ENCODE measurements at regions not wholly inside any gene's neighbourhood (a gene's known extent, or its start where the extent isn't known, plus 50 kb on each side); places are given as distances from the start of the nearest gene placed in this dataset.

DNA sequence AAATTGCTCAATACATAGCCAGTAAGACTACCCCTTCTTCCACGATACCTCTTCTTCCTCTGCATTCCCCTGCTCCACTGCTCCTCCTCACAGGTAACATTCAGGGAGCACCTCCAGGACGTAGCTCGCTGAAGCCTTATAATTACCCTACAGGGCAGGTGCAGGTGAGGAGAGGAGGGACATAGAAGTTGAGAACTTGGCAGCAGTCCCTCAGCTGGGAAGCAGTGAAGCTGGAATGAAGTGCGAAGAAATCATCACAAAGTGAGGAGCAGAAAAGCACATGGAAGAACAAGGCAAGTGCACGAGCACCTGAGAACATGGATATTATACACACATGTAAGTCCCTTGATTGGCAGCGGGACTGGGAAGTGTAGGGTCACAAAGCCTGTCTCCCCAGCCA lies 118.2 kb downstream of the HSD17B3 start:
- no peak for DNase-seq

DNA sequence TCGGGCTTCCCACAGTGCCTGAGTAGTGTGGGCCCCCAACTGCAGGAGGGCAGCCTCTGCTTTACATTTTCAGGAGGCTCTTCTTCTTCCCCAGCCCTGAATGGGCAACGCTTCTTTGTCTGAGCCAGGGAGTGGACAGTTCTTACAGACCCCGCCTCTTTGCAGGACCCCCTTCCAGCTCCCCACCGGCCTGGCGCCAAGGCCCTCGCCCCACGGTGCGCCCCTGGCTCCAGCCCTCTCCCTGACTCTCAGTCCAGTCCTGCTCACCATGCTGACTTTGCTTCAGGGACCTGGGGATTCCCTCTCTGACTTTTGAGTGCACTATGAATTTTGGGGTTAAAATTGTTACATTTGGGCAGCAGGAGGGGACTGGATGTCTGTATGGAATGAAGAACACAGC lies 123.8 kb downstream of the HSD17B3 start:
- DNase-seq, result no peak

DNA sequence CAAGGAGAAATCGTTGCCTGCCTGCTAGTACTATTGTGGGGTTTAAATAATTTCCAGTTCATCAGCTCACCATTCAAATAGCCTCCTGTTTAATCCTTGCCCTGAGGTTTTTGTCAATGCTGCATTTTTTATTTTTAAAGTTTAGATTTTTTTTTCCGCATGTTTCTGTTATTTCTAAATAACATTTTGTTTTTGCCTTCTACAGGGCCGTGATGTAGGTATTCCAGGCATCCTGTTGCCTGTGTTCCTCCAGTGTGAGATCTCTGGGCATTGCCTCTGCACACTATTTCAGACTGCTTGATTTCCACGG lies 124.3 kb downstream of the HSD17B3 start:
- no peak for DNase-seq

DNA sequence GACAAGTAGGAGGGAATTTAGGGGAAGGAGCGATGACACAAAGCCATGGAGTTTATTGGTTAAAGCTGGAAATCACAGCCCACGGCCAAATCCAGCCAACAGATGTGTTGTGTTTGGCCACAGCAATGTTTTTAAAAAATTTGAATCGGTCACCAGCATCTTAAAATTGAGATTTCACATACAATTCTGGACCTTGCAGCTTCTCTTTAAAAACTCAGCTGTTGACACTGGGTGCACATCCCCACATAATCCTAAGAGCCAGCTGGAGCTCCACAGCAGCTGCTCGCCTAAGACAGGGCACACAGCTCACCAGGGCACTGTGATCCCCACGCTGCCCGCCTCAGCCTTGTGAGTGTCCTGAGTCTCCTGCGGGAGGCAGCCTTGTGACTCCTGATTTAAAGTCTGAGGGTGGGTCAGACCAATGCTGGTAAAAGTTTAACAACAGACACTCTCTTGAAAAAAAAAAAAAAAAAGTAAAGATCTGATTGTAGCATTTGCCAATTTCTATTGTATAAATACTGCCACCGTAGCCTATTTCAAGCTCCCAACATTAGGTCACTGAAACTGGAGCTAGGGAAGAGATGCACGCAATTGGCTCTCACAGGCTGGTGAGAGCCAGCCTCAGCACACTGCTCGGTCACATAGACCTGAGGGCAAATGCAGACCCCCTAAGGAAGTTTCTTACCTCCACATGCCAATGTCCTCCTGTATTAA lies 124.8 kb downstream of the HSD17B3 start:
- no peak for DNase-seq

DNA sequence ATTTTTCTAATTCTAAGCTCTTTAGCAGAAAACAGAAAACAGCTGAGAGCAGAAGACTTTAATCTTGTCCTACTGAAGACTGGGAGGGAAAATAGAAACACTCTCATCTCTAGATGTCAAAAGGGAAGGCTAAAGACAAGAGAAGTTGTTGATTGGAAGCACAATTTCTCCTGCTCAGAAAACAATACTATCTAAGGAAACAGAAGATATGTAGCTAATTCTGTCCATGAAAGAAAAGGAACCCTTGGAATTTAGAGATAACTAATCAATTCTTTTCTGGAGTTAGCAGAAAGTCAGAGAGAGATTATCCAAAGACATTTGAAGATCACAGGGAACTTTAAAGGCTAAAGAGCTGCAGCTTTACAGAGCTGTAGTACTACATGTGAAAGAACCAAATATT lies 126.2 kb downstream of the HSD17B3 start:
- no peak for DNase-seq

DNA sequence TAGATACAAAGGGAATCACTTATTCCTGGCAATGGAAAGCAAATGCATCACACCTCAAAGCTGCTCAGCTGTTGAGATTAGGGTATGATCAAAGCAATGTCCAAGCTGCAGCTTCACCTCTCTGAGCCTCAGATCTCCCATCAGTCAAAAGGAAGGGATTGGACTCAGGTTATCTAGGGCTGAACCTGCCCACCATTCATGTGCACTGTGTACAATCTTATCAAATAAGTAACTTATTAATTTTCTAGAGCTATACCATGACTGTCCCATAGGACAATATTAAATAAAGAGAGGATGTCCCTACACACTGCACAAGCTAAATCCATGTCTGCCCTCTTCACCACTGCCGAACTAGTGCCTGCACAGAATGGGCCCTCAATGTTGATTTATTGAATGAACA lies 127.0 kb downstream of the HSD17B3 start:
- DNase-seq, result no peak

DNA sequence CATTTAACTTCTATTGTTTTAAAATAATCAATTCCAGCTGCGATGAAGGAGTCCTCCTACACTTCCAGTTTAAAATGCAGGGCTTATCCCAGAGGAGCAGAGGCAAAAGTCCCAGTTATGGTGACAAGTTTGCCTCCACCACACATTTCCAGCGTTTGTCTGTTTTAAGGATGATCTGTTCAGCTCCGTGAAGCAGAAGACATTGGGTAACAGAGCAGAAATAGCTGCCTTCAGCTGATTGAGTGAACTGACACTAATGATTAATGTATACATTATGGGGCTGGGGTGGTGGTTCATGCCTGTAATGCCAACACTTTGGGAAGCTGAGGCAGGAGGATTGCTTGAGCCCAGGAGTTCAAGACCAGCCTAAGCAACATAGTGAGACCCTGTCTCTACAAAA lies 127.6 kb downstream of the HSD17B3 start:
- DNase-seq, result no peak

DNA sequence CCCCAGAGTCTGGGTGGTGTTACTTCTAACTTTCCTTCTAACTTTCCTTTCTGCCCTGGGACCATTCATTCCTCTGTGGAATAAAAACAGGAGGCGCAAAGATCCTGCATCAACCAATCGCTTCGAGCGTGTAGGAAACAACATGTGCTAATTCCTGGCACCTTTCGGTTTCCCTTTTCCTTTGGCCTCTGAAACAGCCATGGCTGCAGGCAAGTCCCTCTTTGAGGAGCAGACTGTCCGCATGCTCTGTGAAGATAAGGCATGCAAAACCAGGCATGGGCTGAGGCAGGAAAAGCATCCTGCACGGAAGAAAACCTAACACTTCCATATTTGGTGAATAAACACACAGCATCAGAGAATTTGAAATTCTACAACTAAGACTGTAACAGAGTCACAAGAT lies 128.3 kb downstream of the HSD17B3 start:
- no peak for DNase-seq

DNA sequence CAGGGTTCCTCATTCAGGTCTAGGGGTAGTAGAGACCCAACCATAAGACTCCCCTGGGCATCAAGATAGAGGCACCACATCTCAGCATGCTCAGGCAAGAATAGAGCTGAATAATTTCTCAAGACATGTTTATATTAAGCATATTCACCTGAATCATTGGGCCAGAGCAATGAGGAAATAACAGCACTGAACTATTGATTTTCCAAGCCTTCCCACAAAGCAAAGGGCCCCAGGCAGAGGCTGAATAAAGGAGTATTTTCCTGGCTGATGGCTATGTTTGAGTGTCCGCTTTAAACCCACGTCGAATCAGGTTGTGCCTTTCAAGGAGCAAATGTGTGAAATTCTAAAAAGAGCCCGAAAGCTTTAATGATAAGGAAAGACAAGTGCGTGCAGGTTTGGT lies 129.2 kb downstream of the HSD17B3 start:
- DNase-seq, result no peak

DNA sequence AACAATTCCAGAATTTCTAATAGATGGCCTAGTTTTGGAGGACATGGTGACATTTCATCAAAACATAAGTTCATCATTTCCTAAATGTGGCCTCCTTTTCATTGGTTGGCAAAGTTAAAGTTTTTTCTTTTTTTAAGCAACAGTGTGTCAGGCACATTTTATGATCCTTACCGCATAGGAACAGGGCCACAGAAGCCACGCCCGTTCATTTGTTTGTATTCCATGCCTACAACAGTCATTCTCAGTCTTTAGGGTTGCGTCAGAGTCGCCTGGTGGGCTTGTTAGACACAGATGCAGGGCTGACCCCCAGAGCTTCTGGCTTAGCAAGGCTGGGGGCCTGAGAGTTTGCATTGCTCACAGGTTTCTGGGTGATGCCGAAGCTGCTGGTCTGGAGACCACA lies 130.2 kb downstream of the HSD17B3 start:
- no peak for DNase-seq

DNA sequence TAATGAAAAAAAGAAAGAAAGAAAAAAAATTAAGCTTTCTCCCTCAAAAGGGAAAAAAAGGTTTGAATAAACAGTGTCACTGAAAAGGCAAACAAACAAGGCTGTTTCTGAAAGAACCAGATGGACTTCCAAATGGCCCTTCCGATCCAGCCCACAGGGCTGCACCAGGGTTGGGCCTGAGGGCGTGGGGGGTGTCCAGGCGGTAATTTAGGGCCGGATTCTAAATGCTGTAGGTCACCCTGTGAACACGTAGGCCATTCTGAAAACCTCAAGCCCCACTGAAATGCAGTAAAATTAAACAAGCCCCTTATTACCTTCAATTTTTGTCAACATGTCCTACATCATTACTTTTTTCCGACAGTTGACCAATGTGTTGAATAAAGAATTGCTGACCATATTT lies 132.1 kb downstream of the HSD17B3 start:
- no peak for DNase-seq

DNA sequence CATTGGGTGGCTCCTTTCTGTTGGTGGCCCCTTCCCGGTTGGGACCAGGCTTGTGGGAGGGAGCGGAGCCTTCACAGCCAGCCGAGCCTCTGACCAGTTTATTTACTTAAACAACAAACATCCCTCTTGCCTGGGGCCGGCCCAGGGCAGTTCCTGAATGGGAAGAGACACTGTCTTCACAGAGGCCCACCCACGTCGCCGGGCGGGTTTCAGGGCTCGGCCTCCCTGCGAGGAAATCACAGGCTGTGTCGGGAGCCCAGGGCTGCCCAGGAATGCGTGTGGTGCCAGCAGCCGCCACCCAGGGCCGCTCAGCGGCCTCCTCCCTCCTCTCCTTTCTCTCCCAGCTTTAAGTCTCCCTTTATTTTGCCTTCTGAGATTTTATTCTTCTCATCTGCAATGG lies 132.5 kb downstream of the HSD17B3 start:
- DNase-seq, result no peak

DNA sequence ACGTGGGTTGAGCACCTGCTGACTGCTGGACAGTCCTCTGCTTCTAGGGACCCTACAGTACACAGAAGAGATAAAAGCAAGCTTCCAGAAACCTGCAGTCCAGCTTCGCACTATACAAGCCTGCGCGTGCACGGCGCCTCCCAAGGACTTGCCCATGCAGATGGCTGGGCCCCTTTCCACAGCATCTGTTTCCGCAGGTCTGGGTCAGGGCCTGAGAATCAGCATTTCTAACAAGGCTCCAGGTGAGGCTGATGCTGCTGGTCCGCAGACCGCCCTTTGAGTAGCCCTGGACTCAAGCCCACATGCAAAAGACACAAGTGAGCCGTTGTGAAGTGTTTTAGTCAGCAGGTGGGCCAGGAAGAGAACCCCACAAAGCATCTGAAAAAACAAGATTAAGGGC lies 133.1 kb downstream of the HSD17B3 start:
- no peak for DNase-seq

DNA sequence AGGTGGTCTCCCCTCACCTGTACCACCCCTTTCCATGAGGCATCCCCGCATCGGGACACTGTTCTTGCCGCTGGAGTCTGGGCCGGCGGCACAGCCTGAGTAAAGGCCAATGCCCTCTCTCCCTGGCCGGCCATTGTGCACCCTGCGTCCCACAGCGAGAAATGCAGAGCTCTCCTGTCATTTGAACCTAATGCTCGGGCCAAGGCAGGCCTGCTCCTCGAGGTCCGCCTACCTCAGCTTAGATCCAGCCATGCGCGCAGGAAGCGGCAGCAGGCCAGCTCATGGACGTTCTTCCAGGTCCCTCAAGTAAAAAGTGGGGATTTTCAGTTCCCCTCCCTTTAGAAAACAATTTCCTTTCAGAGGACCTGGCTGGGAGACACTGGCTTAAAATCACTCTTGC lies 135.0 kb downstream of the HSD17B3 start:
- no peak for DNase-seq

DNA sequence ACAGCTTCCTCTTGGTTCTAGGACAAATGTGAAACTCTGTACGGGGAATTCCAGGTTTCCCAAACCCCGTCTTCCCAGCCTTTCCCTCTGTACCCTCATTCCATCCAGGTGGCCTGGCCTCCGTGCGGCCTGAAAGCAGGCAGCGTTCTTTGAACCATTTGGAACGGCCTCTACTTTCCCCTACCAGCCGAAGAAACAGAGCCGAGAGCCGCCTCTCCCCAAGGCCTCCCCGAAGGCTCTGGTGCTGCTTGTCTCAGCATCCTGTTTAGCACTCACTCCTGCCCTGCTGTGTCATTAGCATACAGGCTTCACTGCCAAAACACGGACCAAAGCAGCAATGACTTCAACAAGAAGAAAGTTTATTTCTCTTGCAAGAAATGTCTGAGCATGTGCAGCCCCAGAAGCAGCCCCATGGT lies 137.7 kb downstream of the HSD17B3 start:
- no peak for DNase-seq

DNA sequence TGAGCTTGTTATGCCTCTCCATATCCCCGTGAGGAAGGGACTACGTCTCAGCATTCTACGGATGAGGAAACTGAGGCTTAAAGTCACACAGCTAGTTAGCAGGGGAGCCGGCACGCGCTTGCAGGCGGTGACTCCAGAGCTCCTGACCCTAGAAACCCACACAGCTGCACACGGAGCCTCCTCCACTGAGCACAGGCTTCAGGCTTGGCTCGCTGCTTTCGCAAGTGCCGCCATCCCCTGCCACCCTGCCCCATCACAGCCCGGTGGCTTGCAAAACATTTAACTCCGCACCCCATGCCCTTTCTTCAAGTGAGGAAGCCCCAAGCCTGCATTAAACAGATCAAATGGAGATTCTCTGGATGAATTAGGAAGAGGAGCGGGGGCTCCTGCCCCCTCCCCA lies 138.3 kb downstream of the HSD17B3 start:
- peak; percentile 13 for DNase-seq

DNA sequence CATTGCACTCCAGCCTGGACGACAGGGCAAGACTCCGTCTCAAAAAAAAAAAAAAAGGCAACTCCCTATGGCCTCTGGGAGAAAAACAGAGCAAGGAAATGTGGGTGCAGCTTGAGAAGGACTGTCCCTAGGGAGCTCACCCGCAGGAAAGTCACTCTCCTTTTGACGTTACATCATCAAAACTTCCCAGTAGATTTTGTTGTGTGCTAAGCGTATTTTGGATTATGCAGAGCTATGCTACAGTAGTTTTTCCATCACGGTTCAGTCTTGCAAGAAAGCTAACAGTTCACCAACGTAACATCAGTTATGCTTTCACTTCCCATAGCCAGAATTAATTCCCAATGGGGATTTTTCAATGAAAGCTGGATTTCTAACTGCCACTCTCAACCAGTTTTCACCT lies 138.8 kb downstream of the HSD17B3 start:
- DNase-seq, result no peak

DNA sequence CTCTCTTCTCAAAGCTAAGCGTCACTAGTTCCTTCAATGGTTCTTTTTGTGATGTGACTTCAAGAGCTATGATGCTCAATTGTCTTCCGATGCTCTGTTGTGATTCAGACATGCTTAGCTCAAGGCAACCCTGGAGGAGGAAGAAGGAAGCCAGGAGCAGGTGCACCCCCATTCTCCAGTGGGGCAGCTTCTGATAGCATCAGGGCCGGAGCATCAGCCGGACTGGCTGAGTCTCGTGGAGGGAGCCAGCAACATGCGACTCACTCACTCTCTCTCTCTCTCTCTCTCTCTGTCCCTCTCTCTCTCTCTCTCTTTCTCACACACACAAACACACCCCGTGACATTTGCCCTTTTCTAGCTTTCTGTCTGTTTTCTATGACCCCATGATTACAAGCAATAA lies 140.2 kb downstream of the HSD17B3 start:
- DNase-seq, result no peak

DNA sequence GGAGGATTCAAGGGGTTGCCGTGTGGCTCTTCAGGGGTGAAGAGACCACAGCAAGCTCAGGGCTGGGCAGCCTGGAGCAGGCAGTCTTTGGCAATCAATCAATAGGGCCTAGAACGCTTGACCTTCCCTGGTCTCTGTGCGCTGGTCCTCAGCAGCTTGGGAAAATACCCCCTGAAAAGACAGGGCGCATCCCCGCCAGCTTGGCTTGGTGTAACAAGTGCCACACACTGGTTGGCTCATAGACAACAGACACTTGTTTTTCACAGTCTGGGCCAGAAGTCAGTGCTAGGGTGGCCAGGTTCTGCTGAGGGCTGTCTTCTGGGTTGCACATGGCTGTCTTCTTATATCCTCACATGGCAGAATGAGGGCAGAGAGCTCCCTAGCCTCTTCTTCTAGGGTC lies 141.1 kb downstream of the HSD17B3 start:
- no peak for DNase-seq

DNA sequence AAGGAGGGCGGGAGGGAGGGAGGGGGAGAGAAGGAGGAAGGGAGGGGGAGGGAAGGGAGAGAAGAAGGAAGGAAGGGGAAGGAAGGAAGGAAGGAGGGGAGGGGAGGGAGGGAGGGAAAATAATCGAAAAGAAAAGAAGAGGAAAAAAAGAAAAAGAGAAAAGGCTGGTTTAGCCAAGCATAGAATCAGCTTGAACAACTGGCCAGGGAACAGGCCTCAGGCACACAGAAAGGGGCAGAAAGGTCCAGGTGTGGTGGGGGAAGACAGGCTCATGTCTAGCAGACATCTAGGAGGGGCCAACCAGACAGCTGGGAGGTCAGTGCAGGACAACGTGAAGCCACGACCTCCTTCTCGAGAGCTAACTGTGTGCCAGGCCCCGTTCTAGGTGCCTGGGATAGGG lies 141.8 kb downstream of the HSD17B3 start:
- no peak for DNase-seq

DNA sequence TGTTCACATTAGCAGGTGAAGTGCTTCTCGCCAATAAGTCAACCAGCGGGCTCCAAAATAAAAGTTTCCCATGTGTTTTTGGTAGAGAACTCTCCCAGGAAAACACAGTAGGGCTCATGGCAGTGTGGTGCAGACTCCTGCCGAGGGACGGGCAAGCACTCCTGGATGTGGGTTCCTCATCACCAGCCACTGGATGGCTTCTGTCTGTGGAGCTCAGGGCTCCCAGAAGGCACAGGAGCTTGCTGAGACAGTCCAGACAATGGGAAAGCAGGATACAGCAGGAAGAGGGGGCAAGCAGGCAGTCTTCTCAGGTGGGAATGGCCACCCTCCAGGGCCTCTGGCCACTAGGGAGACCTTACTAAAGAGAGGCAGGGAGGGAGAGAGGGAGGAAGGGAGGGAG lies 142.4 kb downstream of the HSD17B3 start:
- no peak for DNase-seq

DNA sequence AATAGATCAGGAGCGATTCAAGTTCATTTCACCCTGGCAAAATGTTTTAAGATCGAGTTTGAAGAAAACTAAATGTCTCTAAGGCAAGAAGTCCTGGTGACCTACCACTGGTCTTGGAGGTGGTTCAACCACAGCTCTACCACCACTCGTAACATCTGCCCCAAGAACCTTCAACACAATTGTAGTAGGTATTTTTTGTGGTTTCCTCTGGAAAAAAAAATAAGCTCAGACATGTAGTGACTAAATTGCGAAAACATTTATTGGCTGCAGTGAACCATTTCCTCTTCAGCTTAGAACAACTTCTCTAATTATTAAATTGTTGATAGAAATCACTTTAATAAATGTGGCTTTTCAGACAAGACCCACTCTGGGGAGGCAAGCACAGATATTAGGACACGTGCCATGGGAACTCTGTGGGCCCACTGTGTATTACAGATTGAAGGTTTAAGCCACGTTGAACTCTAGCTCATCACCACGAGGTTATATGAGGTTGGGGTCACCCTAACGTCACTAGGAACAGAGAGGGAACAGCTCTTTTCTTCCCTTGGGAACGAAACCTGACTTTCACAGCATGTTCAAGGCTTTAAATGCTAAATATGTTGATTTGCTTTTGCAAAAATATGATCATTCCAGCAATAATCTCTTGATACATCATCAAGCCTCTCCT lies 142.9 kb downstream of the HSD17B3 start:
- DNase-seq, result no peak

DNA sequence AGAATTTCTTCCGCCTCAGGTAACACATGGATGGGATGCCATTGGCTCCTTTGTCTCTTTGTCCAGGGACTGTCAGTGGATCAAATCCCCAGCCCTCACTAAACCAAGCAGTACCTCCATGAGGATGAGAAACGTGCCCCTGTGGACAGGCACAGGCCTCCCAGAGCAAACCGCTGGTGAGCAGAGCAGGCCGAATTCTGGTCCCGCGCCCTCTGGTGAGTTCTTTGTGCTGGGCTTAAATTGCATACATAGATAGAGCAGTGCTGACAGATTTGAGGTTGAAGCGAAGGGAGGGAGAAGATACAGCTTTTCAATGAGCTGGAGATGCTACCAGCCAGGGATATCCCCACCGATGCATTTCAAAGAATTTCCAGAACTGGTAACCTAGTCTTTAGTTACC lies 143.8 kb downstream of the HSD17B3 start:
- DNase-seq, result no peak

DNA sequence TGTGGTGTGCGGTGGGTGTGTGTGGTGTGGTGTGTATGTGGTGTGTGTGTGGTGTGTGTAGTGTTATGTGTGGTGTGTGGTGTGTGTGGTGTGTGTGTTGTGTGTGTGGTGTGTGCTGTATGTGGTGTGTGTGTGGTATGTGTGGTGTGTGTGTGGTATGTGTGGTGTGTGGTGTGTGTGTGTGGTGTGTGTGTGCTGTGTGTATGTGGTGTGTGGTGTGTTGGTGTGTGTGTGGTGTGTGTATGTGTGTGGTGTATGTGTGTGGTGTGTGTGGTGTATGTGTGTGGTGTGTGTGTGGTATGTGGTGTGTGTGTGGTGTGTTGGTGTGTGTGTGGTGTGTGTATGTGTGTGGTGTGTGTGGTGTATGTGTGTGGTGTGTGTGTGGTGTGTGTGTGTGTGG lies 144.3 kb downstream of the HSD17B3 start:
- no peak for DNase-seq

Measured in SIG-M5 (cell line).